ENCODE measurements at regions not wholly inside any gene's neighbourhood (a gene's known extent, or its start where the extent isn't known, plus 50 kb on each side); places are given as distances from the start of the nearest gene placed in this dataset.

- ATAC-seq = peak; percentile 73
- Histone ChIP-seq H3K36me3 (no peaks in the 10 kb centered on the region), H3K27ac (no peak overlapping the region), H3K4me3 (no peak overlapping the region), H3K9me3 (no peaks in the 10 kb centered on the region), H3K4me1 (no peaks in the 10 kb centered on the region), H3K27me3 (no peaks in the 10 kb centered on the region)
- no peak for DNase-seq
- intact Hi-C loops (cut with DNase I) = no loop called here
- TF ChIP-seq CTCF (IDR thresholded peaks at IDR 0.05) = no peak
Observed at GRCh38 chr5:98104454-98105188, 668.8 kb upstream of the RGMB start.

- no peaks in the 10 kb centered on the region for H3K36me3 ChIP-seq
- intact Hi-C loops (cut with DNase I) = no loop called here
- H3K9me3 ChIP-seq = no peaks in the 10 kb centered on the region
- TF ChIP-seq CTCF (IDR thresholded peaks at IDR 0.05) = no peak
- ATAC-seq (no peak), DNase-seq (no peak)
- H3K4me1 ChIP-seq = no peaks in the 10 kb centered on the region
- no peak overlapping the region for H3K4me3 ChIP-seq
- no peaks in the 10 kb centered on the region for H3K27me3 ChIP-seq
- no peak overlapping the region for H3K27ac ChIP-seq
Observed at GRCh38 chr5:98105681-98106080, 667.8 kb upstream of the RGMB start.

- intact Hi-C loops (cut with DNase I) = no loop called here
- ATAC-seq = no peak
Observed at GRCh38 chr5:98106116-98107031, 667.1 kb upstream of the RGMB start.

GRCh38 chr5:98108497-98108896 lies 665.0 kb upstream of the RGMB start:
- TF ChIP-seq CTCF (IDR thresholded peaks at IDR 0.05) = no peak
- ATAC-seq = no peak
- Histone ChIP-seq H3K4me1 (no peaks in the 10 kb centered on the region), H3K27ac (no peak overlapping the region), H3K27me3 (no peaks in the 10 kb centered on the region), H3K9me3 (no peaks in the 10 kb centered on the region), H3K4me3 (no peak overlapping the region), H3K36me3 (no peaks in the 10 kb centered on the region)
- DNase-seq = no peak
- intact Hi-C loops (cut with DNase I) = no loop called here

More at GRCh38 chr5:98106116-98107031, 667.1 kb upstream of the RGMB start:
- Histone ChIP-seq H3K9me3 (no peaks in the 10 kb centered on the region), H3K36me3 (no peaks in the 10 kb centered on the region), H3K4me1 (no peaks in the 10 kb centered on the region), H3K4me3 (no peak overlapping the region), H3K27me3 (no peaks in the 10 kb centered on the region), H3K27ac (no peak overlapping the region)
- DNase-seq = no peak
- TF ChIP-seq CTCF (IDR thresholded peaks at IDR 0.05) = no peak

- H3K4me3 ChIP-seq = no peak overlapping the region
- no peaks in the 10 kb centered on the region for H3K36me3 ChIP-seq
- no peaks in the 10 kb centered on the region for H3K27me3 ChIP-seq
- intact Hi-C loops (cut with DNase I) = no loop called here
- no peak for TF ChIP-seq CTCF (IDR thresholded peaks at IDR 0.05)
- no peaks in the 10 kb centered on the region for H3K9me3 ChIP-seq
- no peak for ATAC-seq
- H3K27ac ChIP-seq = no peak overlapping the region
- DNase-seq = no peak
- H3K4me1 ChIP-seq = no peaks in the 10 kb centered on the region
Observed at GRCh38 chr5:98109561-98110006, 663.9 kb upstream of the RGMB start.

Measured in upper lobe of right lung (tissue), 1 donor.